Liver (tissue), 3 donors: ENCODE measurements at regions not wholly inside any gene's neighbourhood (a gene's known extent, or its start where the extent isn't known, plus 50 kb on each side); places are given as distances from the start of the nearest gene placed in this dataset.

Experiments used
- JUND ChIP-seq, 2 donors: IDR thresholded peaks; 2 replicates each; pipeline ENCODE4 v1.6.1; 2016; ENCODE audit warnings: antibody characterized with exemption in 2 of 2
- YY1 ChIP-seq: IDR thresholded peaks from 2 replicates; pipeline ENCODE4 v1.6.1; 2016; ENCODE audit warnings: antibody characterized with exemption, mild to moderate bottlenecking
- TF ChIP-seq, protein P1 (sequence below): fragments of 150-350 bp; IDR thresholded peaks from 2 replicates; pipeline ENCODE4 v1.5.1; 2017; ENCODE audit warnings: improper control_type of control experiment, low read depth, low read length; ENCODE audit not compliant: missing input control
- TF ChIP-seq, protein P2 (sequence below): IDR thresholded peaks from 2 replicates; pipeline ENCODE4 v1.6.1; 2016; ENCODE audit warnings: antibody characterized with exemption, mild to moderate bottlenecking
- donor health status: healthy.
- donor health status: healthy.

DNA sequence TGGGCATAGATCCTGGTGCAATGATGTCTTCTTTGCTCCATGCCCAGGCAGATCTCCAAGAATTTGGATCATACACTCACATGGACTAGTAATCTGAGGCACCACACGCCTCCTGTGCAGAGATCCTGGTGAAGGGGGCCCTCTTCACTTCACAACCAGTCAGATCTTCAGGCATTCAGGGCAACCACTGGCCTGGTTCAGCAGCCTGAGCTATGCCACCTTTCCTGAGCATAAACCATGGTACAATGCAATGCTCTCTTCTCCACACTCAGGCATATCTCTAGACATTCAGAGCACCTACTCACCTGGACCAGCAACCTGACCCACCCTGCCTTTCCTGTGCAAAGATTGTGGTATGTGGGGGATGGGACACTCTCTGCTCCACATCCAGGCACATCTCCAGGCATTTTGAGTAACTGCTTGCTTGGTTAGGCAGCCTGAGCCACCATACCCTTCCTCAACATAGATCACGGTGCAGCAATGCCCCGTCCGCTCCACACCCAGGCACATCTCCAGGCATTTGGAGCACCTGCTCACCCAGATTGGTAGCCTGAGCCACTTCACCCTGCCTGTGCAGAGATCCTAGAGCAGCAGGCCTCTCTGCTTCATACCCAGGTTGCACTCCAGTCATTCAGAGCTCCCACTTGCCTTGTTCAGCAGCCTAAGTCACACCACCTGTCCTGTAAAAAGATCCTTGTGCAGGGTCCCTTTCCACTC, 532.2 kb upstream of the STEAP1 start:
- no peak for TF ChIP-seq JUND (IDR thresholded peaks at IDR 0.05)
- TF ChIP-seq, protein P1, sequence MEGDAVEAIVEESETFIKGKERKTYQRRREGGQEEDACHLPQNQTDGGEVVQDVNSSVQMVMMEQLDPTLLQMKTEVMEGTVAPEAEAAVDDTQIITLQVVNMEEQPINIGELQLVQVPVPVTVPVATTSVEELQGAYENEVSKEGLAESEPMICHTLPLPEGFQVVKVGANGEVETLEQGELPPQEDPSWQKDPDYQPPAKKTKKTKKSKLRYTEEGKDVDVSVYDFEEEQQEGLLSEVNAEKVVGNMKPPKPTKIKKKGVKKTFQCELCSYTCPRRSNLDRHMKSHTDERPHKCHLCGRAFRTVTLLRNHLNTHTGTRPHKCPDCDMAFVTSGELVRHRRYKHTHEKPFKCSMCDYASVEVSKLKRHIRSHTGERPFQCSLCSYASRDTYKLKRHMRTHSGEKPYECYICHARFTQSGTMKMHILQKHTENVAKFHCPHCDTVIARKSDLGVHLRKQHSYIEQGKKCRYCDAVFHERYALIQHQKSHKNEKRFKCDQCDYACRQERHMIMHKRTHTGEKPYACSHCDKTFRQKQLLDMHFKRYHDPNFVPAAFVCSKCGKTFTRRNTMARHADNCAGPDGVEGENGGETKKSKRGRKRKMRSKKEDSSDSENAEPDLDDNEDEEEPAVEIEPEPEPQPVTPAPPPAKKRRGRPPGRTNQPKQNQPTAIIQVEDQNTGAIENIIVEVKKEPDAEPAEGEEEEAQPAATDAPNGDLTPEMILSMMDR = no peak
- TF ChIP-seq, protein P2, sequence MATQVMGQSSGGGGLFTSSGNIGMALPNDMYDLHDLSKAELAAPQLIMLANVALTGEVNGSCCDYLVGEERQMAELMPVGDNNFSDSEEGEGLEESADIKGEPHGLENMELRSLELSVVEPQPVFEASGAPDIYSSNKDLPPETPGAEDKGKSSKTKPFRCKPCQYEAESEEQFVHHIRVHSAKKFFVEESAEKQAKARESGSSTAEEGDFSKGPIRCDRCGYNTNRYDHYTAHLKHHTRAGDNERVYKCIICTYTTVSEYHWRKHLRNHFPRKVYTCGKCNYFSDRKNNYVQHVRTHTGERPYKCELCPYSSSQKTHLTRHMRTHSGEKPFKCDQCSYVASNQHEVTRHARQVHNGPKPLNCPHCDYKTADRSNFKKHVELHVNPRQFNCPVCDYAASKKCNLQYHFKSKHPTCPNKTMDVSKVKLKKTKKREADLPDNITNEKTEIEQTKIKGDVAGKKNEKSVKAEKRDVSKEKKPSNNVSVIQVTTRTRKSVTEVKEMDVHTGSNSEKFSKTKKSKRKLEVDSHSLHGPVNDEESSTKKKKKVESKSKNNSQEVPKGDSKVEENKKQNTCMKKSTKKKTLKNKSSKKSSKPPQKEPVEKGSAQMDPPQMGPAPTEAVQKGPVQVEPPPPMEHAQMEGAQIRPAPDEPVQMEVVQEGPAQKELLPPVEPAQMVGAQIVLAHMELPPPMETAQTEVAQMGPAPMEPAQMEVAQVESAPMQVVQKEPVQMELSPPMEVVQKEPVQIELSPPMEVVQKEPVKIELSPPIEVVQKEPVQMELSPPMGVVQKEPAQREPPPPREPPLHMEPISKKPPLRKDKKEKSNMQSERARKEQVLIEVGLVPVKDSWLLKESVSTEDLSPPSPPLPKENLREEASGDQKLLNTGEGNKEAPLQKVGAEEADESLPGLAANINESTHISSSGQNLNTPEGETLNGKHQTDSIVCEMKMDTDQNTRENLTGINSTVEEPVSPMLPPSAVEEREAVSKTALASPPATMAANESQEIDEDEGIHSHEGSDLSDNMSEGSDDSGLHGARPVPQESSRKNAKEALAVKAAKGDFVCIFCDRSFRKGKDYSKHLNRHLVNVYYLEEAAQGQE = no peak
- TF ChIP-seq YY1 = no peak
